ENCODE measurements at regions not wholly inside any gene's neighbourhood (a gene's known extent, or its start where the extent isn't known, plus 50 kb on each side); places are given as distances from the start of the nearest gene placed in this dataset.

DNA sequence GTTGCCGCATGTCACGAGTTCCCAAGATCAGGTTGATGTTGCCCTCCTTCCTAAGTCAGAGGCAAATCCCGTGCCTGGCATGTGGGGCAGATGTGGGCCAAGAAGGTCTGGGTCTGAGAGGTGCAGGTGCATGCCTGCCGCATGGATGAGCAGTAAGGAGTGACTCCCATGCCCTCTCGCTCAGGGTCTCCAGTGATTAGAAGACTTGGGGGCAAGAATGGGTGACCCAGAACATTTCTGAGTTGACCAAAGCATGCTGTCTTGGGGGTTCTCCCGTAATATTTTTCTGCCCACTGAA is 120.6 kb upstream of the HDAC4 start:
- no peak overlapping the region for H3K27ac ChIP-seq (ENCODE audit: low read depth, low read length, poor library complexity, severe bottlenecking)
- no peak overlapping the region for H3K4me2 ChIP-seq (ENCODE audit: low read length)
- TF ChIP-seq, protein P1, sequence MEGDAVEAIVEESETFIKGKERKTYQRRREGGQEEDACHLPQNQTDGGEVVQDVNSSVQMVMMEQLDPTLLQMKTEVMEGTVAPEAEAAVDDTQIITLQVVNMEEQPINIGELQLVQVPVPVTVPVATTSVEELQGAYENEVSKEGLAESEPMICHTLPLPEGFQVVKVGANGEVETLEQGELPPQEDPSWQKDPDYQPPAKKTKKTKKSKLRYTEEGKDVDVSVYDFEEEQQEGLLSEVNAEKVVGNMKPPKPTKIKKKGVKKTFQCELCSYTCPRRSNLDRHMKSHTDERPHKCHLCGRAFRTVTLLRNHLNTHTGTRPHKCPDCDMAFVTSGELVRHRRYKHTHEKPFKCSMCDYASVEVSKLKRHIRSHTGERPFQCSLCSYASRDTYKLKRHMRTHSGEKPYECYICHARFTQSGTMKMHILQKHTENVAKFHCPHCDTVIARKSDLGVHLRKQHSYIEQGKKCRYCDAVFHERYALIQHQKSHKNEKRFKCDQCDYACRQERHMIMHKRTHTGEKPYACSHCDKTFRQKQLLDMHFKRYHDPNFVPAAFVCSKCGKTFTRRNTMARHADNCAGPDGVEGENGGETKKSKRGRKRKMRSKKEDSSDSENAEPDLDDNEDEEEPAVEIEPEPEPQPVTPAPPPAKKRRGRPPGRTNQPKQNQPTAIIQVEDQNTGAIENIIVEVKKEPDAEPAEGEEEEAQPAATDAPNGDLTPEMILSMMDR (IDR thresholded peaks at IDR 0.05; ENCODE audit: low read length), result no peak
- no peak for TF ChIP-seq EZH2 (IDR thresholded peaks at IDR 0.05; ENCODE audit: borderline replicate concordance, low read length)

DNA sequence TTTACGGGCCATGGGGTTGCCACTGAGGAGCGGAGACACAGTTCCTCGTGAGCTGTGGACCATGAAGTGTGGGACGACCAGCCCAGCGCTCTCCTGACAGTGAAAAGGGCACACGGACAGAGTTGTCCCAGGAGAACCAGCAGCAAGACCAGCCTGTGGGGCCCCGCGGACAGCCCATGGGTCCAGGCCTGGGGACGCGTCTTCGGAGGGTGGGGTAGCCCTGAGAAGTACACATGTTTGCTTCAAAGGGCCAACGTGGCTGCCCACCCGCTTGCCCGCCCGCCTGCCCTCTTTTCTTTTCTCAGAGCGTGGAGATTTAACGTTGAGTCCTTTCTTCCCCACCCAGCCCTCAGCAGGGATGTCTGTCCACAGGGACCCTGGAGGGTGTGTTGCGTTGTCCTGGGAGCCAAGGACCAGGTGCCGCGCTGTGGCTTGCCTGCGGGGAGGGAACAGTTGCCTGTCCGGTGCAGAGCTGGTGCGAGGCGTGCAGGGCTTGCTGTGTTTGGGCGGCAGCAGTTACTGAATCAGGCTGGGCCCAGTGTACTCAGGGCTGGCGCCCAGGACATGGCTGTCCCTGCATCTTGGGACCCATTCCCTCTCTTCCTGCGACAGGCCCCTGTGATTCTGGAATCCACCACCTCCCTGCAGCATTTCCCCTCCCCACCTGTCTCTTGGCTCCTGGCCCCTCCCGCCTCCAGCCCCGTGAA is 120.1 kb upstream of the HDAC4 start:
- TF ChIP-seq, protein P1 (IDR thresholded peaks at IDR 0.05; ENCODE audit: low read length), result no peak
- TF ChIP-seq EZH2 (IDR thresholded peaks at IDR 0.05; ENCODE audit: borderline replicate concordance, low read length), result no peak
- Histone ChIP-seq H3K4me2 (ENCODE audit: low read length) (no peak overlapping the region), H3K4me1 (ENCODE audit: insufficient read depth, low read length, severe bottlenecking) (no peaks in the 10 kb centered on the region), H3K9me3 (ENCODE audit: low read length) (no peaks in the 10 kb centered on the region), H3F3A (ENCODE audit: insufficient read depth, low read length) (no peaks in the 10 kb centered on the region), H3K9ac (ENCODE audit: low read length) (no peak overlapping the region), H3K27me3 (ENCODE audit: insufficient read depth, low read length) (0 out of 2 replicates have a peak, but pooled peaks cover 5% of the 10 kb centered on the region), H3K36me3 (ENCODE audit: insufficient read depth, low read length) (no peaks in the 10 kb centered on the region), H4K20me1 (ENCODE audit: insufficient read depth, low read length) (no peaks in the 10 kb centered on the region), H2AFZ (ENCODE audit: low read length) (no peak overlapping the region), H3K4me3 (ENCODE audit: low read depth, low read length, poor library complexity, severe bottlenecking) (no peak overlapping the region), H3K9me2 (ENCODE audit: low read depth, low read length) (no peaks in the 10 kb centered on the region), H3K79me2 (ENCODE audit: insufficient read depth, low read length) (no peaks in the 10 kb centered on the region), H3K27ac (ENCODE audit: low read depth, low read length, poor library complexity, severe bottlenecking) (no peak overlapping the region)

More for the DNA sequence above, 120.6 kb upstream of the HDAC4 start:
- Histone ChIP-seq H3K27me3 (ENCODE audit: insufficient read depth, low read length) (0 out of 2 replicates have a peak, but pooled peaks cover 5% of the 10 kb centered on the region), H3K4me1 (ENCODE audit: insufficient read depth, low read length, severe bottlenecking) (no peaks in the 10 kb centered on the region), H3K4me3 (ENCODE audit: low read depth, low read length, poor library complexity, severe bottlenecking) (no peak overlapping the region), H2AFZ (ENCODE audit: low read length) (no peak overlapping the region), H3K36me3 (ENCODE audit: insufficient read depth, low read length) (no peaks in the 10 kb centered on the region), H3F3A (ENCODE audit: insufficient read depth, low read length) (no peaks in the 10 kb centered on the region), H3K9ac (ENCODE audit: low read length) (no peak overlapping the region), H3K9me2 (ENCODE audit: low read depth, low read length) (no peaks in the 10 kb centered on the region), H4K20me1 (ENCODE audit: insufficient read depth, low read length) (no peaks in the 10 kb centered on the region), H3K79me2 (ENCODE audit: insufficient read depth, low read length) (no peaks in the 10 kb centered on the region), H3K9me3 (ENCODE audit: low read length) (no peaks in the 10 kb centered on the region)

DNA sequence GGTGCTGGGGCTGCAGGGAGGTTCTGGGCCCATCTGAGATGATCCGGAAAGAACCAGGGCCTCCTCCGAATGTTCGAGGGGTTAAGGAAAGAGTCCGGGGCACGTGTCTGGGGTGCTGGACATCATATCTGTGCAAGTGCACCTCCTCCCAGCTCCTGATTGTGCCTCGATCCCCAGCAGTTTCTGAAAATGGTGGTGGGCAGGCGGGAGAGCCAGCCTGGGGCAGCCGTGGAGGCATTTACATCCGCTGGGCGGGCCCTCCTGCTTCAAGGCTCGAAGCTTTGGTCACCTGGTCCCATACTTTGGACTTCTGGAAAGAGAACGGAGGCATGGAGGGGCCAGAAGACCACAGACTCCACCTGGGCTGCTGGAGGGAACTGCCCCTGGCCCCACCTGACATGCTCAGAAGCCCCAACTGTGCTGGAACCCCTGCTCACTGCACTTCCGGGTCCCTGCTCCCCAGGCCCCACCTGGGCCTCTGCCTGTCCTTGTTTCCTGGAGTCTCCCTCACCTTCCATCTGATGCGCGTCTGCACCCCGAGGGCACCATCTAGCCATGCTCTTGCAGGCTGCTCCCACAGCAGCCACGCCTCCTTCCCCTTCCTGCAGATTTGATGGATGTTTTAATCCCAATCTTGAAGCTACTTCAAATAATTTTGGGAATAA is 119.2 kb upstream of the HDAC4 start:
- Histone ChIP-seq H3K4me2 (ENCODE audit: low read length) (no peak overlapping the region), H3K79me2 (ENCODE audit: insufficient read depth, low read length) (no peaks in the 10 kb centered on the region), H3F3A (ENCODE audit: insufficient read depth, low read length) (no peaks in the 10 kb centered on the region), H3K36me3 (ENCODE audit: insufficient read depth, low read length) (no peaks in the 10 kb centered on the region), H4K20me1 (ENCODE audit: insufficient read depth, low read length) (no peaks in the 10 kb centered on the region), H3K4me3 (ENCODE audit: low read depth, low read length, poor library complexity, severe bottlenecking) (no peak overlapping the region), H3K9me3 (ENCODE audit: low read length) (no peaks in the 10 kb centered on the region), H3K9me2 (ENCODE audit: low read depth, low read length) (no peaks in the 10 kb centered on the region), H3K4me1 (ENCODE audit: insufficient read depth, low read length, severe bottlenecking) (no peaks in the 10 kb centered on the region), H3K27me3 (ENCODE audit: insufficient read depth, low read length) (0 out of 2 replicates have a peak, but pooled peaks cover 5% of the 10 kb centered on the region), H3K9ac (ENCODE audit: low read length) (no peak overlapping the region), H2AFZ (ENCODE audit: low read length) (no peak overlapping the region), H3K27ac (ENCODE audit: low read depth, low read length, poor library complexity, severe bottlenecking) (no peak overlapping the region)
- TF ChIP-seq, protein P1 (IDR thresholded peaks at IDR 0.05; ENCODE audit: low read length), result no peak
- no peak for TF ChIP-seq EZH2 (IDR thresholded peaks at IDR 0.05; ENCODE audit: borderline replicate concordance, low read length)

All from OCI-LY1 (cell line).